ENCODE measurements at regions not wholly inside any gene's neighbourhood (a gene's known extent, or its start where the extent isn't known, plus 50 kb on each side); places are given as distances from the start of the nearest gene placed in this dataset.

- TF ChIP-seq, protein P1, sequence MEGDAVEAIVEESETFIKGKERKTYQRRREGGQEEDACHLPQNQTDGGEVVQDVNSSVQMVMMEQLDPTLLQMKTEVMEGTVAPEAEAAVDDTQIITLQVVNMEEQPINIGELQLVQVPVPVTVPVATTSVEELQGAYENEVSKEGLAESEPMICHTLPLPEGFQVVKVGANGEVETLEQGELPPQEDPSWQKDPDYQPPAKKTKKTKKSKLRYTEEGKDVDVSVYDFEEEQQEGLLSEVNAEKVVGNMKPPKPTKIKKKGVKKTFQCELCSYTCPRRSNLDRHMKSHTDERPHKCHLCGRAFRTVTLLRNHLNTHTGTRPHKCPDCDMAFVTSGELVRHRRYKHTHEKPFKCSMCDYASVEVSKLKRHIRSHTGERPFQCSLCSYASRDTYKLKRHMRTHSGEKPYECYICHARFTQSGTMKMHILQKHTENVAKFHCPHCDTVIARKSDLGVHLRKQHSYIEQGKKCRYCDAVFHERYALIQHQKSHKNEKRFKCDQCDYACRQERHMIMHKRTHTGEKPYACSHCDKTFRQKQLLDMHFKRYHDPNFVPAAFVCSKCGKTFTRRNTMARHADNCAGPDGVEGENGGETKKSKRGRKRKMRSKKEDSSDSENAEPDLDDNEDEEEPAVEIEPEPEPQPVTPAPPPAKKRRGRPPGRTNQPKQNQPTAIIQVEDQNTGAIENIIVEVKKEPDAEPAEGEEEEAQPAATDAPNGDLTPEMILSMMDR (IDR thresholded peaks at IDR 0.05 in 2 of 3, conservative IDR thresholded peaks at IDR 0.05 in 1 of 3; ENCODE audit: borderline replicate concordance in 1 of 3, insufficient read depth in 1 of 3, low read depth in 2 of 3, low read length in 2 of 3): no peak
- TF ChIP-seq ZFX (IDR thresholded peaks at IDR 0.05) (no peak), RAD21 (IDR thresholded peaks at IDR 0.05; ENCODE audit: low read depth) (no peak), JUND (IDR thresholded peaks at IDR 0.05) (no peak)
- TF ChIP-seq, protein P2, sequence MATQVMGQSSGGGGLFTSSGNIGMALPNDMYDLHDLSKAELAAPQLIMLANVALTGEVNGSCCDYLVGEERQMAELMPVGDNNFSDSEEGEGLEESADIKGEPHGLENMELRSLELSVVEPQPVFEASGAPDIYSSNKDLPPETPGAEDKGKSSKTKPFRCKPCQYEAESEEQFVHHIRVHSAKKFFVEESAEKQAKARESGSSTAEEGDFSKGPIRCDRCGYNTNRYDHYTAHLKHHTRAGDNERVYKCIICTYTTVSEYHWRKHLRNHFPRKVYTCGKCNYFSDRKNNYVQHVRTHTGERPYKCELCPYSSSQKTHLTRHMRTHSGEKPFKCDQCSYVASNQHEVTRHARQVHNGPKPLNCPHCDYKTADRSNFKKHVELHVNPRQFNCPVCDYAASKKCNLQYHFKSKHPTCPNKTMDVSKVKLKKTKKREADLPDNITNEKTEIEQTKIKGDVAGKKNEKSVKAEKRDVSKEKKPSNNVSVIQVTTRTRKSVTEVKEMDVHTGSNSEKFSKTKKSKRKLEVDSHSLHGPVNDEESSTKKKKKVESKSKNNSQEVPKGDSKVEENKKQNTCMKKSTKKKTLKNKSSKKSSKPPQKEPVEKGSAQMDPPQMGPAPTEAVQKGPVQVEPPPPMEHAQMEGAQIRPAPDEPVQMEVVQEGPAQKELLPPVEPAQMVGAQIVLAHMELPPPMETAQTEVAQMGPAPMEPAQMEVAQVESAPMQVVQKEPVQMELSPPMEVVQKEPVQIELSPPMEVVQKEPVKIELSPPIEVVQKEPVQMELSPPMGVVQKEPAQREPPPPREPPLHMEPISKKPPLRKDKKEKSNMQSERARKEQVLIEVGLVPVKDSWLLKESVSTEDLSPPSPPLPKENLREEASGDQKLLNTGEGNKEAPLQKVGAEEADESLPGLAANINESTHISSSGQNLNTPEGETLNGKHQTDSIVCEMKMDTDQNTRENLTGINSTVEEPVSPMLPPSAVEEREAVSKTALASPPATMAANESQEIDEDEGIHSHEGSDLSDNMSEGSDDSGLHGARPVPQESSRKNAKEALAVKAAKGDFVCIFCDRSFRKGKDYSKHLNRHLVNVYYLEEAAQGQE (IDR thresholded peaks at IDR 0.05; ENCODE audit: low read depth): no peak
These were observed 443.4 kb upstream of the CDH19 start for GRCh38 chr18:67047334-67047733.

Data from HCT116 (cell line).